ENCODE measurements at regions not wholly inside any gene's neighbourhood (a gene's known extent, or its start where the extent isn't known, plus 50 kb on each side); places are given as distances from the start of the nearest gene placed in this dataset.

GRCh38 chr4:181523973-181524372, 719.2 kb upstream of the TENM3 start:
- no peak for TF ChIP-seq POLR2A (IDR thresholded peaks at IDR 0.05; ENCODE audit: low read length)
- TF ChIP-seq GATA1 (IDR thresholded peaks at IDR 0.05; ENCODE audit: low read depth, low read length) = no peak

Measured in erythroblast (primary cell).